Kidney (tissue), 13 donors: ENCODE measurements at regions not wholly inside any gene's neighbourhood (a gene's known extent, or its start where the extent isn't known, plus 50 kb on each side); places are given as distances from the start of the nearest gene placed in this dataset.

Source experiments
- DNase-seq, 5 donors: peaks; one replicate each; pipeline ENCODE4 v3.0.0-alpha.2; 2013 to 2020
- FAIRE-seq: peaks from 2 replicates; lab custom pipeline; 2012; peaks lifted over from hg19 to GRCh38; lab: Jason Lieb, UNC
- H3K27ac ChIP-seq, 2 donors: one replicate each; pipeline ENCODE4 v1.7.0; 2013; ENCODE audit warnings: low read depth in 2 of 2, low read length in 2 of 2, inconsistent platforms in 1 of 2
- H3K27me3 ChIP-seq: one replicate; pipeline ENCODE4 v1.7.1; 2013; ENCODE audit warnings: low read length, inconsistent platforms; ENCODE audit not compliant: control insufficient read depth, insufficient read depth
- H3K36me3 ChIP-seq, 3 donors: one replicate each; pipeline versions ENCODE4 v1.7.0 to v1.7.1; 2013; ENCODE audit warnings: low read length in 3 of 3, control low read depth in 1 of 3, inconsistent platforms in 1 of 3; ENCODE audit not compliant: insufficient read depth in 3 of 3, control insufficient read depth in 2 of 3
- H3K4me1 ChIP-seq, 3 donors: one replicate each; pipeline versions ENCODE4 v1.7.0 to v1.7.1; 2013; ENCODE audit warnings: low read length in 3 of 3, inconsistent platforms in 1 of 3, low read depth in 1 of 3; ENCODE audit not compliant: control insufficient read depth in 2 of 3, insufficient read depth in 2 of 3
- H3K4me3 ChIP-seq, 3 donors: one replicate each; pipeline versions ENCODE4 v1.7.0 to v1.8.1; 2013; ENCODE audit warnings: low read length in 3 of 3, control low read depth in 1 of 3, inconsistent platforms in 1 of 3
- H3K9ac ChIP-seq, 3 donors: one replicate each; pipeline versions ENCODE4 v1.7.0 to v1.7.1; 2013; ENCODE audit warnings: low read length in 3 of 3, control low read depth in 1 of 3, inconsistent platforms in 1 of 3
- H3K9me3 ChIP-seq, 3 donors: one replicate each; pipeline versions ENCODE4 v1.7.0 to v1.7.1; 2013; ENCODE audit warnings: low read length in 3 of 3, control low read depth in 1 of 3, inconsistent platforms in 1 of 3; ENCODE audit not compliant: control insufficient read depth in 2 of 3, insufficient read depth in 1 of 3
- intact Hi-C: fragments of 100-400 bp; cut with DNase I; formaldehyde crosslinking; loops from one replicate; pipeline ENCODE4 v1.11.1; 2022
- TF ChIP-seq, protein P1 (sequence below): IDR thresholded peaks from 3 replicates; pipeline ENCODE4 v1.5.1; 2012; ENCODE audit warnings: mild to moderate bottlenecking, moderate library complexity, borderline replicate concordance; ENCODE audit not compliant: insufficient read depth; ENCODE audit errors: extremely low read depth
- donor health status: control.
- donor health status: control.
- donor health status: control.
- donor health status: control.
- donor health status: control.
- donor health status: DM: yes; HTN: yes; CAD: no.
- donor health status: Normal renal cell carcinoma (clear cell type).

DNA sequence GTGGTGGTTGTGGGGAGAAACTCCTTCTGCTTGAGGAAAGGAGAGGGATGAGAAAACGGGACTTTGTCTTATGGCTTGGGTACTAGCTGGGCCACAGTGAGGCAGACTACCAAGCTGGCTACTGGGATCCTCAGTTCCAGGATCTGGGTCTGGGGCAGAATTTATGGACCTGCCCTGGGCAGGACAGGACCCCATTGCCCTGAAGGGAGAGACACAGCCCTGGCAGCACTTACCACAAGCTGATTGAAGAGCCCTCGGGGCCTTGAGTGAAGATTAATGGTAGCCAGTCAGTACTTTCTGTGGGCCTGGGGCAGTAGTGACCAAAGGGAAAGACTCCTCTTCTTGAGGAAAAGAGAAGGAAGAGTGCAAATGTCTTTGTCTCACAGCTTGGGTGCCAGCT lies 799.7 kb downstream of the SI start:
- H3K27me3 ChIP-seq, result no peaks in the 10 kb centered on the region
- no peak for FAIRE-seq
- H3K27ac ChIP-seq, result no peak overlapping the region
- DNase-seq, result no peak
- TF ChIP-seq, protein P1, sequence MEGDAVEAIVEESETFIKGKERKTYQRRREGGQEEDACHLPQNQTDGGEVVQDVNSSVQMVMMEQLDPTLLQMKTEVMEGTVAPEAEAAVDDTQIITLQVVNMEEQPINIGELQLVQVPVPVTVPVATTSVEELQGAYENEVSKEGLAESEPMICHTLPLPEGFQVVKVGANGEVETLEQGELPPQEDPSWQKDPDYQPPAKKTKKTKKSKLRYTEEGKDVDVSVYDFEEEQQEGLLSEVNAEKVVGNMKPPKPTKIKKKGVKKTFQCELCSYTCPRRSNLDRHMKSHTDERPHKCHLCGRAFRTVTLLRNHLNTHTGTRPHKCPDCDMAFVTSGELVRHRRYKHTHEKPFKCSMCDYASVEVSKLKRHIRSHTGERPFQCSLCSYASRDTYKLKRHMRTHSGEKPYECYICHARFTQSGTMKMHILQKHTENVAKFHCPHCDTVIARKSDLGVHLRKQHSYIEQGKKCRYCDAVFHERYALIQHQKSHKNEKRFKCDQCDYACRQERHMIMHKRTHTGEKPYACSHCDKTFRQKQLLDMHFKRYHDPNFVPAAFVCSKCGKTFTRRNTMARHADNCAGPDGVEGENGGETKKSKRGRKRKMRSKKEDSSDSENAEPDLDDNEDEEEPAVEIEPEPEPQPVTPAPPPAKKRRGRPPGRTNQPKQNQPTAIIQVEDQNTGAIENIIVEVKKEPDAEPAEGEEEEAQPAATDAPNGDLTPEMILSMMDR, result no peak
- intact Hi-C loops, result no loop called here
- H3K4me3 ChIP-seq, result no peak overlapping the region
- H3K36me3 ChIP-seq, result no peaks in the 10 kb centered on the region
- H3K9ac ChIP-seq, result no peak overlapping the region
- no peaks in the 10 kb centered on the region for H3K4me1 ChIP-seq
- H3K9me3 ChIP-seq, result peaks cover 0 to 6% (median 2%) of the 10 kb centered on the region in 3 donors

DNA sequence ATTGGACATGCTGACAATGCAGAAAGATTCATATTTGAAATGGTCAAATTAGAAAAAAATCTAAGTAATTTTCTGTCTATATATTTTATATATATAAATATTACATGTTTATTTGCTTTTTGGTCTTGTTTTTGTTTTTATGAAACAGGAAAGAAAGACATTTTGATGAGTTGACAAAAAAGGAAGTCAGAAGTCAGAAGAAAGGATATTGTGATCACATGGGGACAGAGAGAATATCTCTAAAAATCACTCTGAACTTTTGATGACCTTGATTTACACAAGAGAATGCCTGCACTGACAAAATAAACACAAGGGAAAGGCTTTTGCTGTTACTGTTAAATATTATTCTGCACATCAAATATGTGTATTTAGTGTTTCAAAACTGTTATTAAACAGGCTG lies 811.2 kb downstream of the SI start:
- intact Hi-C loops, result no loop called here
- Histone ChIP-seq H3K4me1 (no peaks in the 10 kb centered on the region), H3K9me3 (peaks cover 0 to 10% (median 3%) of the 10 kb centered on the region in 3 donors), H3K4me3 (no peak overlapping the region), H3K9ac (no peak overlapping the region), H3K27me3 (no peaks in the 10 kb centered on the region), H3K27ac (no peak overlapping the region), H3K36me3 (no peaks in the 10 kb centered on the region)
- TF ChIP-seq, protein P1, result no peak
- FAIRE-seq (no peak), DNase-seq (no peak)

GRCh38 chr3:164250923-164251322 lies 827.4 kb downstream of the SI start:
- TF ChIP-seq, protein P1, result no peak
- Histone ChIP-seq H3K27me3 (no peaks in the 10 kb centered on the region), H3K9ac (no peak overlapping the region), H3K36me3 (no peaks in the 10 kb centered on the region), H3K27ac (no peak overlapping the region), H3K4me1 (no peaks in the 10 kb centered on the region), H3K9me3 (no peaks in the 10 kb centered on the region), H3K4me3 (no peak overlapping the region)
- intact Hi-C loops, result no loop called here
- FAIRE-seq, result no peak
- no peak for DNase-seq

- FAIRE-seq (no peak), DNase-seq (no peak)
- Histone ChIP-seq H3K9ac (no peak overlapping the region), H3K27me3 (no peaks in the 10 kb centered on the region), H3K27ac (no peak overlapping the region), H3K36me3 (no peaks in the 10 kb centered on the region), H3K9me3 (no peaks in the 10 kb centered on the region), H3K4me1 (peaks cover 0 to 6% (median 0%) of the 10 kb centered on the region in 3 donors), H3K4me3 (no peak overlapping the region)
- intact Hi-C loops, result no loop called here
- TF ChIP-seq, protein P1, result no peak
Measured at GRCh38 chr3:164236851-164237250, 841.4 kb downstream of the SI start.
